ENCODE measurements at regions not wholly inside any gene's neighbourhood (a gene's known extent, or its start where the extent isn't known, plus 50 kb on each side); places are given as distances from the start of the nearest gene placed in this dataset.

GRCh38 chr10:128958834-128959690 lies 508.0 kb upstream of the MGMT start:
- H3K4me3 Mint-ChIP-seq: no peak overlapping the region
- H3K27ac Mint-ChIP-seq: no peak overlapping the region
- H3K4me1 Mint-ChIP-seq (ENCODE audit: low read depth in 2 of 2): no peaks in the 10 kb centered on the region
- H3K9me3 Mint-ChIP-seq: no peaks in the 10 kb centered on the region
- no peak for ATAC-seq (replicated peaks)
- no peak for DNase-seq
- peaks cover 5% of the 10 kb centered on the region for H3K36me3 Mint-ChIP-seq (ENCODE audit: insufficient read depth)
- H3K27me3 Mint-ChIP-seq: no peaks in the 10 kb centered on the region

- DNase-seq (no peak), ATAC-seq (replicated peaks) (no peak)
- peaks cover 5% of the 10 kb centered on the region for H3K36me3 Mint-ChIP-seq (ENCODE audit: insufficient read depth)
- H3K27me3 Mint-ChIP-seq: no peaks in the 10 kb centered on the region
- no peak overlapping the region for H3K27ac Mint-ChIP-seq
- H3K9me3 Mint-ChIP-seq: no peaks in the 10 kb centered on the region
- H3K4me3 Mint-ChIP-seq: no peak overlapping the region
- no peaks in the 10 kb centered on the region for H3K4me1 Mint-ChIP-seq (ENCODE audit: low read depth in 2 of 2)
Measured at GRCh38 chr10:128959746-128960145, 507.3 kb upstream of the MGMT start.

- Mint-ChIP-seq H3K27ac (no peak overlapping the region), H3K36me3 (ENCODE audit: insufficient read depth) (peaks cover 5% of the 10 kb centered on the region), H3K4me1 (ENCODE audit: low read depth in 2 of 2) (no peaks in the 10 kb centered on the region), H3K4me3 (no peak overlapping the region), H3K27me3 (no peaks in the 10 kb centered on the region), H3K9me3 (no peaks in the 10 kb centered on the region)
- DNase-seq (no peak), ATAC-seq (replicated peaks) (no peak)
Measured at GRCh38 chr10:128960517-128960916, 506.5 kb upstream of the MGMT start.

- H3K27ac Mint-ChIP-seq: no peak overlapping the region
- ATAC-seq (replicated peaks): no peak
- H3K4me1 Mint-ChIP-seq (ENCODE audit: low read depth in 2 of 2): no peaks in the 10 kb centered on the region
- no peak for DNase-seq
- no peak overlapping the region for H3K4me3 Mint-ChIP-seq
- no peaks in the 10 kb centered on the region for H3K27me3 Mint-ChIP-seq
- H3K9me3 Mint-ChIP-seq: no peaks in the 10 kb centered on the region
- H3K36me3 Mint-ChIP-seq (ENCODE audit: insufficient read depth): peaks cover 5% of the 10 kb centered on the region
Measured at GRCh38 chr10:128962182-128962581, 504.9 kb upstream of the MGMT start.

GRCh38 chr10:128963211-128964099 lies 503.6 kb upstream of the MGMT start:
- peaks cover 5% of the 10 kb centered on the region for H3K36me3 Mint-ChIP-seq (ENCODE audit: insufficient read depth)
- H3K9me3 Mint-ChIP-seq: peaks cover 0 to 4% of the 10 kb centered on the region in 2 donors
- no peak overlapping the region for H3K27ac Mint-ChIP-seq
- ATAC-seq (replicated peaks) (no peak), DNase-seq (no peak)
- H3K4me3 Mint-ChIP-seq: no peak overlapping the region
- H3K27me3 Mint-ChIP-seq: no peaks in the 10 kb centered on the region
- H3K4me1 Mint-ChIP-seq (ENCODE audit: low read depth in 2 of 2): no peaks in the 10 kb centered on the region

GRCh38 chr10:128964100-128964403 lies 503.0 kb upstream of the MGMT start:
- Mint-ChIP-seq H3K27ac (no peak overlapping the region), H3K4me1 (ENCODE audit: low read depth in 2 of 2) (no peaks in the 10 kb centered on the region), H3K4me3 (no peak overlapping the region), H3K27me3 (no peaks in the 10 kb centered on the region), H3K36me3 (ENCODE audit: insufficient read depth) (no peaks in the 10 kb centered on the region), H3K9me3 (peaks cover 0 to 4% of the 10 kb centered on the region in 2 donors)
- ATAC-seq (replicated peaks) (no peak), DNase-seq (no peak)

- peaks cover 0 to 7% of the 10 kb centered on the region in 2 donors for H3K27me3 Mint-ChIP-seq
- DNase-seq: no peak
- H3K4me3 Mint-ChIP-seq: no peak overlapping the region
- H3K27ac Mint-ChIP-seq: no peak overlapping the region
- ATAC-seq (replicated peaks): no peak
- peaks cover 0 to 4% of the 10 kb centered on the region in 2 donors for H3K9me3 Mint-ChIP-seq
- no peaks in the 10 kb centered on the region for H3K36me3 Mint-ChIP-seq (ENCODE audit: insufficient read depth)
- no peaks in the 10 kb centered on the region for H3K4me1 Mint-ChIP-seq (ENCODE audit: low read depth in 2 of 2)
Measured at GRCh38 chr10:128967980-128968756, 498.9 kb upstream of the MGMT start.

- Mint-ChIP-seq H3K36me3 (ENCODE audit: insufficient read depth) (no peaks in the 10 kb centered on the region), H3K9me3 (peaks cover 0 to 4% of the 10 kb centered on the region in 2 donors), H3K27me3 (peaks cover 0 to 7% of the 10 kb centered on the region in 2 donors)
Measured at GRCh38 chr10:128969551-128969950, 497.5 kb upstream of the MGMT start.

GRCh38 chr10:128971374-128972035 lies 495.5 kb upstream of the MGMT start:
- no peaks in the 10 kb centered on the region for H3K4me1 Mint-ChIP-seq (ENCODE audit: low read depth in 2 of 2)

More at GRCh38 chr10:128969551-128969950, 497.5 kb upstream of the MGMT start:
- ATAC-seq (replicated peaks) (no peak), DNase-seq (no peak)
- Mint-ChIP-seq H3K4me1 (ENCODE audit: low read depth in 2 of 2) (no peaks in the 10 kb centered on the region), H3K4me3 (no peak overlapping the region), H3K27ac (no peak overlapping the region)

GRCh38 chr10:128972036-128972405 lies 495.0 kb upstream of the MGMT start:
- Mint-ChIP-seq H3K4me3 (no peak overlapping the region), H3K36me3 (ENCODE audit: insufficient read depth) (no peaks in the 10 kb centered on the region), H3K4me1 (ENCODE audit: low read depth in 2 of 2) (no peaks in the 10 kb centered on the region), H3K27me3 (peaks cover 0 to 7% of the 10 kb centered on the region in 2 donors), H3K9me3 (peaks cover 0 to 4% of the 10 kb centered on the region in 2 donors), H3K27ac (no peak overlapping the region)
- ATAC-seq (replicated peaks) (no peak), DNase-seq (no peak)

More at GRCh38 chr10:128971374-128972035, 495.5 kb upstream of the MGMT start:
- no peak overlapping the region for H3K4me3 Mint-ChIP-seq
- ATAC-seq (replicated peaks) (no peak), DNase-seq (no peak)
- no peak overlapping the region for H3K27ac Mint-ChIP-seq
- peaks cover 0 to 7% of the 10 kb centered on the region in 2 donors for H3K27me3 Mint-ChIP-seq
- peaks cover 0 to 4% of the 10 kb centered on the region in 2 donors for H3K9me3 Mint-ChIP-seq
- no peaks in the 10 kb centered on the region for H3K36me3 Mint-ChIP-seq (ENCODE audit: insufficient read depth)

GRCh38 chr10:128973221-128973620 lies 493.8 kb upstream of the MGMT start:
- H3K4me3 Mint-ChIP-seq: no peak overlapping the region
- DNase-seq: no peak
- H3K9me3 Mint-ChIP-seq: peaks cover 0 to 3% of the 10 kb centered on the region in 2 donors
- peaks cover 0 to 12% of the 10 kb centered on the region in 2 donors for H3K27me3 Mint-ChIP-seq
- H3K4me1 Mint-ChIP-seq (ENCODE audit: low read depth in 2 of 2): no peaks in the 10 kb centered on the region
- no peak overlapping the region for H3K27ac Mint-ChIP-seq
- H3K36me3 Mint-ChIP-seq (ENCODE audit: insufficient read depth): peaks cover 3% of the 10 kb centered on the region
- ATAC-seq (replicated peaks): no peak

GRCh38 chr10:128976856-128977255 lies 490.2 kb upstream of the MGMT start:
- Mint-ChIP-seq H3K27ac (no peak overlapping the region), H3K27me3 (peaks cover 0 to 6% of the 10 kb centered on the region in 2 donors), H3K4me3 (no peak overlapping the region), H3K4me1 (ENCODE audit: low read depth in 2 of 2) (no peaks in the 10 kb centered on the region), H3K9me3 (peaks cover 0 to 2% of the 10 kb centered on the region in 2 donors), H3K36me3 (ENCODE audit: insufficient read depth) (peaks cover 3% of the 10 kb centered on the region)
- ATAC-seq (replicated peaks) (no peak), DNase-seq (no peak)

- no peak for DNase-seq
- Mint-ChIP-seq H3K27me3 (peaks cover 0 to 6% of the 10 kb centered on the region in 2 donors), H3K9me3 (peaks cover 0 to 2% of the 10 kb centered on the region in 2 donors), H3K27ac (no peak overlapping the region), H3K36me3 (ENCODE audit: insufficient read depth) (peaks cover 3% of the 10 kb centered on the region), H3K4me1 (ENCODE audit: low read depth in 2 of 2) (no peaks in the 10 kb centered on the region), H3K4me3 (no peak overlapping the region)
- ATAC-seq (replicated peaks): no peak
Measured at GRCh38 chr10:128978211-128978610, 488.8 kb upstream of the MGMT start.

Data from effector memory CD8-positive, alpha-beta T cell (primary cell).